Loucy (cell line): ENCODE measurements at regions not wholly inside any gene's neighbourhood (a gene's known extent, or its start where the extent isn't known, plus 50 kb on each side); places are given as distances from the start of the nearest gene placed in this dataset.

ENCODE experiments used
- H2AFZ ChIP-seq: fragments of 200-600 bp; sonication (generic); 2 replicates; pipeline ENCODE4 v1.6.0; 2016; ENCODE audit warnings: antibody characterized with exemption, mild to moderate bottlenecking, low read length, moderate library complexity
- H3F3A ChIP-seq: fragments of 200-600 bp; 2 replicates; pipeline ENCODE4 v1.6.0; 2016; ENCODE audit warnings: antibody characterized with exemption, low read depth, mild to moderate bottlenecking
- H3K27me3 ChIP-seq: fragments of 200-600 bp; sonication (generic); 2 replicates; pipeline ENCODE4 v1.6.1; 2014; ENCODE audit warnings: low read length, mild to moderate bottlenecking; ENCODE audit not compliant: insufficient read depth, poor library complexity, severe bottlenecking
- H3K36me3 ChIP-seq: fragments of 200-600 bp; sonication (generic); 2 replicates; pipeline ENCODE4 v1.6.1; 2016; ENCODE audit warnings: low read length; ENCODE audit not compliant: insufficient read depth
- H3K4me1 ChIP-seq: fragments of 200-600 bp; sonication (generic); 2 replicates; pipeline ENCODE4 v1.5.1; 2014; ENCODE audit warnings: low read length, mild to moderate bottlenecking; ENCODE audit not compliant: insufficient read depth, poor library complexity, severe bottlenecking
- H3K4me2 ChIP-seq: fragments of 200-600 bp; sonication (generic); 2 replicates; pipeline ENCODE4 v1.6.0; 2014; ENCODE audit warnings: antibody characterized with exemption, low read length, low read depth, mild to moderate bottlenecking; ENCODE audit not compliant: poor library complexity, severe bottlenecking
- H3K4me3 ChIP-seq: fragments of 200-600 bp; sonication (generic); 2 replicates; pipeline ENCODE4 v1.5.1; 2014; ENCODE audit warnings: low read length, mild to moderate bottlenecking, mixed read lengths; ENCODE audit not compliant: poor library complexity, severe bottlenecking
- H3K79me2 ChIP-seq: fragments of 200-600 bp; sonication (generic); 2 replicates; pipeline ENCODE4 v1.6.1; 2014; ENCODE audit warnings: low read length; ENCODE audit not compliant: insufficient read depth
- H3K9ac ChIP-seq: fragments of 200-600 bp; sonication (generic); 2 replicates; pipeline ENCODE4 v1.6.0; 2014; ENCODE audit warnings: mild to moderate bottlenecking, low read depth, low read length, moderate library complexity; ENCODE audit not compliant: poor library complexity, severe bottlenecking
- H3K9me2 ChIP-seq: fragments of 200-600 bp; sonication (generic); replicated peaks from 2 replicates; pipeline ENCODE4 v1.6.1; 2016; ENCODE audit warnings: low read depth, low read length, mixed read lengths
- H3K9me3 ChIP-seq: fragments of 200-600 bp; sonication (generic); 2 replicates; pipeline ENCODE4 v1.6.1; 2014; ENCODE audit warnings: mild to moderate bottlenecking, antibody characterized with exemption, low read length, low read depth; ENCODE audit not compliant: insufficient read depth
- H4K20me1 ChIP-seq: fragments of 200-600 bp; sonication (generic); 2 replicates; pipeline ENCODE4 v1.6.0; 2014; ENCODE audit warnings: antibody characterized with exemption, low read length, mild to moderate bottlenecking; ENCODE audit not compliant: insufficient read depth, poor library complexity, severe bottlenecking
- EZH2phosphoT487 ChIP-seq: fragments of 200-600 bp; IDR thresholded peaks from 2 replicates; pipeline ENCODE4 v1.6.1; 2018; ENCODE audit warnings: antibody characterized with exemption, mild to moderate bottlenecking, moderate library complexity, borderline replicate concordance
- TF ChIP-seq, protein P1 (sequence below): fragments of 200-600 bp; sonication (generic); conservative IDR thresholded peaks from 2 replicates; pipeline ENCODE4 v1.5.1; 2014; ENCODE audit warnings: mild to moderate bottlenecking, antibody characterized with exemption, low read length

DNA sequence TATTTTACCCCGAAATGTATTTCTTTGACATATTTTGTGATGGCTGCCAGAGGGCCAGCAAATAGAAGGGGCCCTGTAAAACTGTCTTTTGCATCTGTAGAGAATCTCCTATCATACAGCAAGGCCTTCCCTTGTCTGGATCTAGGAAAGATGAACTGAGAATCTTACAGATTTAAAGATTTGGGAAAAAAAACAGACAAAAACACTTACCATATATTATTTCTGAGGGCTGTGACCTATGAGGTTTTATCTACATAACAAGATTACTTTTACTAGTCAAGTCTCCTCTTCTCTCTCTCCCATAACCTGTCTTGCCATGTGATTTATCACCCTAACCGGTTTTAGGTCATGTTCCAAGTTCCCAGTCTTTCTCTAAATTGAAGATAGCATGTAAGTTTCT, 599.2 kb upstream of the CDH6 start:
- Histone ChIP-seq H3K9ac (no peak overlapping the region), H2AFZ (no peak overlapping the region), H3K9me3 (no peaks in the 10 kb centered on the region), H3K79me2 (no peaks in the 10 kb centered on the region), H3F3A (no peaks in the 10 kb centered on the region), H3K4me3 (no peak overlapping the region), H3K27me3 (no peaks in the 10 kb centered on the region), H4K20me1 (no peaks in the 10 kb centered on the region), H3K4me2 (no peak overlapping the region), H3K36me3 (no peaks in the 10 kb centered on the region), H3K9me2 (no peaks in the 10 kb centered on the region), H3K4me1 (no peaks in the 10 kb centered on the region)
- TF ChIP-seq, protein P1, sequence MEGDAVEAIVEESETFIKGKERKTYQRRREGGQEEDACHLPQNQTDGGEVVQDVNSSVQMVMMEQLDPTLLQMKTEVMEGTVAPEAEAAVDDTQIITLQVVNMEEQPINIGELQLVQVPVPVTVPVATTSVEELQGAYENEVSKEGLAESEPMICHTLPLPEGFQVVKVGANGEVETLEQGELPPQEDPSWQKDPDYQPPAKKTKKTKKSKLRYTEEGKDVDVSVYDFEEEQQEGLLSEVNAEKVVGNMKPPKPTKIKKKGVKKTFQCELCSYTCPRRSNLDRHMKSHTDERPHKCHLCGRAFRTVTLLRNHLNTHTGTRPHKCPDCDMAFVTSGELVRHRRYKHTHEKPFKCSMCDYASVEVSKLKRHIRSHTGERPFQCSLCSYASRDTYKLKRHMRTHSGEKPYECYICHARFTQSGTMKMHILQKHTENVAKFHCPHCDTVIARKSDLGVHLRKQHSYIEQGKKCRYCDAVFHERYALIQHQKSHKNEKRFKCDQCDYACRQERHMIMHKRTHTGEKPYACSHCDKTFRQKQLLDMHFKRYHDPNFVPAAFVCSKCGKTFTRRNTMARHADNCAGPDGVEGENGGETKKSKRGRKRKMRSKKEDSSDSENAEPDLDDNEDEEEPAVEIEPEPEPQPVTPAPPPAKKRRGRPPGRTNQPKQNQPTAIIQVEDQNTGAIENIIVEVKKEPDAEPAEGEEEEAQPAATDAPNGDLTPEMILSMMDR = no peak
- TF ChIP-seq EZH2phosphoT487 = no peak

DNA sequence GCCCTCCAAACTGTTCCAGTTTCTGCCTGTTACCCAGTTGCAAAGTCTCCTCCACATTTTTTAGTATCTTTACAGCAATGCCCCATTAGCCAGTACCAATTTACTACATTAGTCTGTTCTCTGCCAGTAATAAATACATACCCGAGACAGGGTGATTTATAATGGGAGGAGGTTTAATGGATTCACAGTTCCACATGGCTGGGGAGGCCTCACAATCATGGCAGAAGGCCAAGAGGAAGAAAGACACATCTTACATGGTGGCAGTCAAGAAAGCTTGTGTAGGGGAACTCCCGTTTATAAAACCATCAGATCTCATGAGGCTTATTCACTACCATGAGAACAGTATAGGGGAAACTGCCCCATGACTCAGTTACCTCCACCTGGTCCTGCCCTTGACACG, 600.7 kb upstream of the CDH6 start:
- H3K4me2 ChIP-seq = no peak overlapping the region
- H3K4me1 ChIP-seq = no peaks in the 10 kb centered on the region
- no peak overlapping the region for H2AFZ ChIP-seq
- no peaks in the 10 kb centered on the region for H3K9me2 ChIP-seq
- H4K20me1 ChIP-seq = no peaks in the 10 kb centered on the region
- H3K36me3 ChIP-seq = no peaks in the 10 kb centered on the region
- no peaks in the 10 kb centered on the region for H3K79me2 ChIP-seq
- no peak overlapping the region for H3K9ac ChIP-seq
- no peaks in the 10 kb centered on the region for H3F3A ChIP-seq
- TF ChIP-seq EZH2phosphoT487 = no peak
- TF ChIP-seq, protein P1 = no peak
- no peak overlapping the region for H3K4me3 ChIP-seq
- no peaks in the 10 kb centered on the region for H3K27me3 ChIP-seq
- no peaks in the 10 kb centered on the region for H3K9me3 ChIP-seq

- no peaks in the 10 kb centered on the region for H3F3A ChIP-seq
- H3K9ac ChIP-seq = no peak overlapping the region
- no peaks in the 10 kb centered on the region for H4K20me1 ChIP-seq
- H3K4me1 ChIP-seq = no peaks in the 10 kb centered on the region
- H3K4me3 ChIP-seq = no peak overlapping the region
- H3K79me2 ChIP-seq = no peaks in the 10 kb centered on the region
- no peak overlapping the region for H2AFZ ChIP-seq
- H3K36me3 ChIP-seq = no peaks in the 10 kb centered on the region
- H3K9me3 ChIP-seq = no peaks in the 10 kb centered on the region
- 0 out of 2 replicates have a peak, but pooled peaks cover 2% of the 10 kb centered on the region for H3K9me2 ChIP-seq
- H3K27me3 ChIP-seq = no peaks in the 10 kb centered on the region
- TF ChIP-seq EZH2phosphoT487 = no peak
- no peak overlapping the region for H3K4me2 ChIP-seq
Measured at GRCh38 chr5:30581198-30581935, 612.1 kb upstream of the CDH6 start.

- H3K27me3 ChIP-seq = no peaks in the 10 kb centered on the region
- no peaks in the 10 kb centered on the region for H3K9me2 ChIP-seq
- H3K4me2 ChIP-seq = no peak overlapping the region
- no peaks in the 10 kb centered on the region for H3K4me1 ChIP-seq
- no peaks in the 10 kb centered on the region for H3K36me3 ChIP-seq
- H3K9me3 ChIP-seq = no peaks in the 10 kb centered on the region
- H3F3A ChIP-seq = no peaks in the 10 kb centered on the region
- no peaks in the 10 kb centered on the region for H4K20me1 ChIP-seq
- TF ChIP-seq EZH2phosphoT487 = no peak
- TF ChIP-seq, protein P1 = no peak
- no peak overlapping the region for H3K9ac ChIP-seq
- no peak overlapping the region for H3K4me3 ChIP-seq
- no peak overlapping the region for H2AFZ ChIP-seq
- no peaks in the 10 kb centered on the region for H3K79me2 ChIP-seq
Measured at GRCh38 chr5:30574761-30575160, 618.7 kb upstream of the CDH6 start.
